ENCODE measurements at regions not wholly inside any gene's neighbourhood (a gene's known extent, or its start where the extent isn't known, plus 50 kb on each side); places are given as distances from the start of the nearest gene placed in this dataset.

DNA sequence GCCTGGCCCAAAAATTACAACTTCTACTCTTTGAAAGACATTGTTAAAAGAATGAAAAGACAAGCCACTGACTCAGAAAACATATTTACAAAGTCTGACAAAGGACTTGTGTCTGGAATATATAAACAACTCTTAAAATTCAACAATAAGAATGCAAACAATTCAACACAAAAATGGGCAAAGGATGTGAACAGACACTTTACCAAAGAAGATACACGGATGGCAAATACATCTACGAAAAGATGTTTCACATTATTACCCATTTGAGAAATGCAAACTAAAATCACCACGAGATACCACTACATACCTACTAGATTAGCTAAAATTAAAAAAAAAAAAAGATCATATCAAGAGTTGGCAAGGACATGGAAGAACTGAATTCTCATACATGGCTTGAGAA is 80.8 kb upstream of the METRNL start:
- DNase-seq (ENCODE audit: low read depth in 2 of 2), result no peak

DNA sequence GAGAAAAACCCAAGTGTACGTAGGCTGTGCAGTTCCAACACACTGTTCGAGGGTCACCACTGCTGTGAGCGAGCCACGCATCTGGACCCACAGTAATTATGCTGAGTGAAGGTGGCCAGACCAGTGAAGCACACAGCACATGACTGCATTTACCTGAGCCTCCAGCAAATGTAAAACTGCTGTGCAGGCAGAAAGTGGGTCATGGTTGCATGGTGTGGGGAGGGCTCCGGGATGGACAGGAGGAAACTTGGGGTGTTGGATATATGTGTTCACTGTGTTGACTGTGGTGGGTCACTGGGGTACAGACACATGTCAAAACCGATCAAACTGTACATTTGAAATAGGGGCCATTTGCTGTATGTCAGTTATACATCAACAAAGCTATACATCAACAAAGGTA is 78.7 kb upstream of the METRNL start:
- DNase-seq (ENCODE audit: low read depth in 2 of 2), result no peak

DNA sequence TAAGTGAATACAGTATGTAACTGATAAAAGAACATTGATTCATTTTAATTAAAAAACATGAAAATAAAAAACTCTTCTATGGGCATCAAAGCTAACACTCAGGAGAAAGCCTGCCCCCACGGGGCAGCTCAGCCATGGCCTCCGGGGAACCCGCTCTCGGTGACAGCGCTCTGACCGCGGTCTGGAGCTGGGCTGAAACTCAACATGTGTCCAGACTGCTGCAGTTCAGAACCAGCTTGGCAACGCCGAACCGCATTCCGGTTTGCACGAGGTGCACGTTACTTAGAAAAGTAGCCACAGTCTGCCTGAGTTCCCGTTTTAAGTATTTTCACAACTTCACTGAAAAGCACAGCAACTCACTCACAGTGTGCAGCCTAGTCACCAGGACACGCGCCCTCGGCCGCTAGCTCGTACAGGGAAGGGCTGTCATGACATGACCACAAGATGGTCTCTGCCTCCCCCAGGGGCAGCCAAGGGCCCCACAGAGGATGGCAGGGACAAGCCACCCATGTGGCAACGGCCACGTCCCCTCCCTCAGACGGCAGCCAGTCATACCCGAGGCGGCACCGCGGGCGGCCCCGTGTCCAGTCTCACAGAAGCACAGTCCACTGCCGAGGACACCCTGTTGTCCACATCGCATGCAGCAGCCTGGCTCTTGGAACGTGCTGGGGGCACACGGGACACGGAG is 77.1 kb upstream of the METRNL start:
- DNase-seq (ENCODE audit: low read depth in 2 of 2), result no peak

DNA sequence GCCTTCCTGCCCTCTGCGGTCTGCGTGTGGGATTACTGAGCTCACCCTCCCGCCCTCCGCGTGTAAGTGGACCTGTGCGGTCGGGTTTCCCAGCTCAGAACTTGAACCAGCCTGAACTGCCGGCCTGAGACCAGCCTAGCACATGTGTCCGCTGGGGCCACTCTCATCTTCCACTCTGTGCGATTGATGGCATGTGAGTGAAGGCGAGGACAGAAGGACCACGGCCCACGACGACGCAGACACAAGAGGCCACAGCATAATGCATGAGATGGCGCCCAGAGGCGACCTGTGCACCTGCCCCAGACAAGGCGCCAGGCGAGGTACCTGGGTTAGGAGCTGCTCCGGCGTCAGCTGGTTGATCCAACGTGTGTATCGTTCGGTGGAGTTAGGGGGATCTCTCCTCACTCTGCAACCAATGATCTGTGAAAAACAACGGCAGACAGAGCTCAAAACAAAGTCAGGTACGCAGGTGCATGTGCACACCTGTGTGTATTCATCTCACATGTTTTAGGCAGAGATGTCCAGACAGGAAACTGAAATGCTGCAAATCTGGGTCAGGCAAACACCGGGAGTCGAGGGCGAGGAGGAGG is 74.5 kb upstream of the METRNL start:
- no peak for DNase-seq (ENCODE audit: low read depth in 2 of 2)

DNA sequence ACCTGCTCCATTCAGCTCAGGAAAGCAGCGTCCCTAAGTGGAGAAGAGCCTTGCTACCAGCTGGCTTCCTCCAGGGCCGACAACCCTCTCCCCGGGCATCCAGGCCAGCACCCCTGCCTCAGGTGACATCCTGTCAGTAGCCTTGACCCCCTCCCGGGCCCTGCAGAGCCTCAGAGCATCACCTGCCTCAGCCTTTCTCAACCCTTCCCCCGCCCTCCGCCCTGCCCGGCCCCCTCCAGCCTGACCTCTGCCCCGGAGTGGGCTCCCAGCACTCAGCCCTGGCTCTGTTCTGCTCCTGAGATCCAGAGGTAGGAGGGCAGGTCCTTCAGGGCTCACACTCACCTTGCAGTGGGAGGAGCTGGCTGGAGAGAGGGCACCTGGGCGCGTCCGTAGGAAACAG is 73.8 kb upstream of the METRNL start:
- DNase-seq (ENCODE audit: low read depth in 2 of 2), result no peak

- DNase-seq (ENCODE audit: low read depth in 2 of 2), result no peak
These were observed 72.6 kb upstream of the METRNL start for GRCh38 chr17:83006515-83007455.

GRCh38 chr17:83007504-83008185 is 71.8 kb upstream of the METRNL start:
- DNase-seq (ENCODE audit: low read depth in 2 of 2), result no peak

DNA sequence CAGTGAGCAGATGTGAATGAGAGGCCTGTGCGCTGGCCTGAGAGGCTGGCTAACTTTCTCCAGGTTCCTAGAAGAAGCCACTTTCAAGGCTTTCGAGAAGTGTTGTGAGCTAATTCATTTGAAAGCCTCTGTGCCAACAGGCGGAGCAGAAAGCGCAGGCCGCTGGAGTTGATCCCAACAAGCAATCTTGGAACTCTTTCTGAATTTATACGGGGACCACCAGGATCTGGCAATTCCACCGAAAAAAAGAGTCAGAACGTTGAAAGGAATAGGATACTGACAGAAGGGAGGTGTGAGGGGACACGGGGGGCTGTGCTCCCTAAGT is 71.3 kb upstream of the METRNL start:
- no peak for DNase-seq (ENCODE audit: low read depth in 2 of 2)

GRCh38 chr17:83008526-83008925 is 70.9 kb upstream of the METRNL start:
- DNase-seq (ENCODE audit: low read depth in 2 of 2), result no peak

- no peak for DNase-seq (ENCODE audit: low read depth in 2 of 2)
These were observed 69.8 kb upstream of the METRNL start for GRCh38 chr17:83009414-83010205.

DNA sequence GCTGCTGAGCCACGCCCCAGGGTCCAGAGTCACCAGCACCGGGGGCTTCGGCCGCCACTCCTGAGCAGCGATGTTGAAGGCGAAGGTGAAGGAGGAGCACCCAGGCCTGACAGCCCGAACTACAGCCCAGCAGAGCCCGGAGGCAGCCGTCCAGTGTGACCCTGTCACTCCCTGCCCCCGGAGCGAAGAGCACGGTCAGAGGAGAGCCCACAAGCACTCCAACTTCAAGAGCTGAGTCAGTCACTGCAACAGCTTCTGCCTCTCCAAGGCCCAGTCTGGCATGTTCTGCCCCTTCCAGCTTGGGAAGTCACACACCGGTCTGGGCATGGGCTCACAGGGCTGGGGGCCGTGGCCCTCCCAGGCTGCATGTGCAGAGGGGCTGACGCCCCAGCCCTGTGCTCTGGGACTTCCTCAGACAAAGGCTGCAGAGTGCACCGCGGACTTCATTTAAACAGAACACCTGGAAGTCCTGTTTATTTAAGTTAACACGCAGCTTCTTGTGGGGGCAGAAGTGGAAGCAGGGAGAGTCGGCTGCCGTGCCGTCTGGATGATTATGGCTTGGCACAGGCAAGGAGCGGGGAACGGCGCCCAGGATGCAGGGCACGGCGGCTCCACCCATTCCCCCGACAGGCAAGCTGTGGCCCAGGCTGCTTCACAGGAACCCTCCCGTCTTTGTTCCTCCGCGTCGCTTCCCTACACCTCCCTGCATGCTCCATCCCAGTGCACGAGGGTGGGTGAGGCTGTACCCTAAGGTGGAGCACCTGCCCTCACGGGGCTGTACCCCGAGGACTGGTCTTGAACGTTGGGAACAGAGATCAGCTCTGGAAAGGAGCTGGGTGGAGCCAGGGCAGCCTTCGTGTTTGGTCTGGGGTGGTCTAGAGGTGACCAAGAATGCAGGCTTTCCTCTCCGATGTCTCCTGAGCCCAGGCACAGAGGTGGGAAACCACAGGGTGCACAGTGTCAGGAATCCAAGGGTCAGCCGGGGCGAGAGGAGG is 68.9 kb upstream of the METRNL start:
- no peak for DNase-seq (ENCODE audit: low read depth in 2 of 2)

- DNase-seq (ENCODE audit: low read depth in 2 of 2), result peak in 1 of 2 experiments; percentile 25
These were observed 67.7 kb upstream of the METRNL start for GRCh38 chr17:83011676-83012075.

DNA sequence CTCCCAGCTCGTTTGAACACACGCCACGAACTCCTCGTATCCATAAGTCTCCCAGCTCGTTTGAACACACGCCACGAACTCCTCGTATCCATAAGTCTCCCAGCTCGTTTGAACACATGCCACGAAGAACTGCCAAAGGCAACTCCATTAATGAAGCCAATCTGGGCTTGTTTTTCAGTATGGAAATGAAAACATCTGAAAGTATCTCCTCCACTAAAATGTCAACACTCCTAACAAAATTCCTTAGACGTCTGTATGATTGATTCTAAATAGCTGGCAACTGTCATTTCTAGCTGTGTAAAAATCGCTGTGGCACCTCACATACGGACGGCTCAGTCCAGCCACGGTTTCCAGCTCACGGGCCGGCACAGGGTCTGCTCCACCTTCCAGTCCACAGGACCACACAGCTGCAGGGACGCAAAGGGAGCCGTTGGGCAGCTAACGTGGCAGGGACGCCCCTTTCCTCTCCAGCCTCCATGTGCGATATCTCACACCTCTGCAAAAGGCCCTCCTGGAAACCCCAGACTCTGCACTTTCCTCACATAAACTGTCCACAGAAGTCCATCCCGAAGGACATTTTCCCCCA is 67.1 kb upstream of the METRNL start:
- DNase-seq (ENCODE audit: low read depth in 2 of 2), result peak; percentile 71 to 73

DNA sequence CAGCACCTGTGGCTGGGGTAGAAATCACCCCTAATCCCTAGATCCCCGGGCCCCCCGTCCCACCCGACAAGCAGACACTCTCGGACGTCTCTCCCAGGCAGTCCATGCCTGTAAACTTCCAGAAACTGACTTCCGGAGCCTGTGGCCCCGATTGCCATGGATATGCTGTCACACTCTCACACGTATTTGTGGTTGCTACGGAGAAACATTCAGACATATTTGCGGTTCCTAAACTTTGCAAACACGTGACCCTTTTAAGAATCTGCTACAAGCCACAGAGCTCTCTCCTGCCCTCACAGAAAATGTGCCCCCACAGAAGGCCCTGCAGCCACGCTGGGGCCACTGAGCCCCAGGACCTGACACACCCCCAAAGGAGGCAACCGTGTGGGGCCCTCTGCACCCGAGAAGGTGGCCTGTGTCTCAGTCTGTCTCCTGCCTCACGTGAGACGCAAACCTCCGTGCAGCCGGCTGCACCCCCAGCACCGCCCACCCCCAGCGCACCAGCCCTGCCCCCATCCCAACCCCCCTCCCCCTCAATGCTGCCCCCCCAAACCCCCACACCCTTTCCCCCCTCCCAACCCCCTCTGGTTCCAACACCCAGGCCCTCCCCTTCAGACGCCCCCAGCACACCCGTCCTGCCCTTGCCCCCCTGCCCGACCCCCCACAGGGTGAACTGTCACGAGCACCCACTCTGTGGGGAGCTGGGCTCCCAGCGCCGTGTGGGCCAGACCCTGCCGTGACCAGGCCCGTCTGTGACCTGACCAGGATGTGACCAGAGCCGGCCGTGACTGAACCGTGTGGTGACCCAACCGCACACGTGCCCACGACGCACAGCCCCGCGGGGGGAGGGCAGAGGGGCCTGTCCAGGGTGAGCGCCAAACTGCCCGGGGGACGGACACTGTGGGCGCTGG is 66.3 kb upstream of the METRNL start:
- peak; percentile 86 to 87 for DNase-seq (ENCODE audit: low read depth in 2 of 2)

DNA sequence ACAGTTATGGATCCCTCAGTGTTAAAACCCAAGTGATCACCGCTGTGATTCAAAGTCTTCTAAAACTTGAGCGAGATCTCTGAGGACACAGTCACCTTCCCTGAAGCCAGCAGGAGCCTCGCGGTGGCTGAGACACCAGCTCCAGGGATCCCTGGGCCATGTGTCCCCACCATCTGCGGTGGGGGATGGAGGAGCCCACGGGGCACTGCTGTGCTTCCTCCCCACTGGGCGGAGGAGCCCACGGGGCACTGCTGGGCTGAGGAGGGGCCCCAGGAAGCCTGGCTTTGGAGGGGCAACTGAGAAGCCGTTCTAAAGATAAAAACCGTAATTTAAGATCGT is 65.7 kb upstream of the METRNL start:
- no peak for DNase-seq (ENCODE audit: low read depth in 2 of 2)

GRCh38 chr17:83014297-83014696 is 65.1 kb upstream of the METRNL start:
- no peak for DNase-seq (ENCODE audit: low read depth in 2 of 2)

- no peak for DNase-seq (ENCODE audit: low read depth in 2 of 2)
These were observed 64.2 kb upstream of the METRNL start for GRCh38 chr17:83014940-83015910.

Measured in fibroblast of skin of left biceps (primary cell).